ENCODE measurements at regions not wholly inside any gene's neighbourhood (a gene's known extent, or its start where the extent isn't known, plus 50 kb on each side); places are given as distances from the start of the nearest gene placed in this dataset.

- DNase-seq, result no peak
These were observed 287.0 kb downstream of the DMRT2 start for GRCh38 chr9:1337169-1337568.

- no peak for DNase-seq
These were observed 290.2 kb downstream of the DMRT2 start for GRCh38 chr9:1340390-1340789.

- no peak for DNase-seq
These were observed 303.1 kb downstream of the DMRT2 start for GRCh38 chr9:1353291-1353690.

- no peak for DNase-seq
These were observed 303.9 kb downstream of the DMRT2 start for GRCh38 chr9:1354086-1354485.

- DNase-seq, result no peak
These were observed 304.4 kb downstream of the DMRT2 start for GRCh38 chr9:1354606-1355005.

- no peak for DNase-seq
These were observed 305.5 kb downstream of the DMRT2 start for GRCh38 chr9:1355656-1356055.

- no peak for DNase-seq
These were observed 312.7 kb downstream of the DMRT2 start for GRCh38 chr9:1362845-1363244.

GRCh38 chr9:1366276-1366675, 316.1 kb downstream of the DMRT2 start:
- DNase-seq, result no peak

- DNase-seq, result no peak
These were observed 319.1 kb downstream of the DMRT2 start for GRCh38 chr9:1369297-1369696.

GRCh38 chr9:1373445-1373844, 323.3 kb downstream of the DMRT2 start:
- DNase-seq, result no peak

GRCh38 chr9:1383899-1384455, 333.8 kb downstream of the DMRT2 start:
- DNase-seq, result no peak

- no peak for DNase-seq
These were observed 334.7 kb downstream of the DMRT2 start for GRCh38 chr9:1384816-1385215.

- DNase-seq, result no peak
These were observed 336.3 kb downstream of the DMRT2 start for GRCh38 chr9:1386420-1386819.

- DNase-seq, result no peak
These were observed 338.1 kb downstream of the DMRT2 start for GRCh38 chr9:1388216-1388615.

GRCh38 chr9:1400983-1401382, 350.8 kb downstream of the DMRT2 start:
- DNase-seq, result no peak

- DNase-seq, result no peak
These were observed 354.8 kb downstream of the DMRT2 start for GRCh38 chr9:1404940-1405339.

- DNase-seq, result no peak
These were observed 361.7 kb downstream of the DMRT2 start for GRCh38 chr9:1411826-1412225.

- no peak for DNase-seq
These were observed 364.6 kb downstream of the DMRT2 start for GRCh38 chr9:1414711-1415131.

GRCh38 chr9:1415146-1415545, 365.0 kb downstream of the DMRT2 start:
- DNase-seq, result no peak

GRCh38 chr9:1416261-1416660, 366.1 kb downstream of the DMRT2 start:
- DNase-seq, result no peak

- DNase-seq, result no peak
These were observed 371.3 kb downstream of the DMRT2 start for GRCh38 chr9:1421436-1421835.

GRCh38 chr9:1427875-1428274, 377.7 kb downstream of the DMRT2 start:
- DNase-seq, result no peak

- DNase-seq, result no peak
These were observed 379.1 kb downstream of the DMRT2 start for GRCh38 chr9:1429297-1429696.

GRCh38 chr9:1431461-1431860, 381.3 kb downstream of the DMRT2 start:
- no peak for DNase-seq

- DNase-seq, result no peak
These were observed 384.1 kb downstream of the DMRT2 start for GRCh38 chr9:1434052-1434767.

All from suppressor macrophage treated with lipopolysaccharide for 4 hours (primary cell).